MCF 10A (cell line): ENCODE measurements at regions not wholly inside any gene's neighbourhood (a gene's known extent, or its start where the extent isn't known, plus 50 kb on each side); places are given as distances from the start of the nearest gene placed in this dataset.

Experiments
- BruUV-seq: library from RNA; stranded (reverse); fragments of 400-500 nt; replicated peaks from 2 replicates; lab custom pipeline; 2021; lab: Mats Ljungman, UMichigan
- CTCF ChIA-PET: fragments of 300-600 bp; sonication (Branson Sonifier 250); formaldehyde crosslinking; extraction: SDS; loops from one replicate; lab custom pipeline; 2021; ENCODE audit warnings: antibody characterized with exemption, inconsistent platforms; lab: Yijun Ruan, JAX
- POLR2A ChIA-PET: fragments of 300-600, 350-650 bp; sonication (Branson Sonifier 250); formaldehyde crosslinking; extraction: SDS; loops from one replicate; lab custom pipeline; 2020; ENCODE audit warnings: antibody characterized with exemption, inconsistent platforms; lab: Yijun Ruan, JAX
- DNase-seq: peaks from one replicate; pipeline ENCODE4 v3.0.0-alpha.2; 2018; ENCODE audit not compliant: unreplicated experiment
- H3K27ac Mint-ChIP-seq: one replicate; pipeline ENCODE4 v1.8.0; 2022; ENCODE audit warnings: mild to moderate bottlenecking, low read depth, mixed read lengths; ENCODE audit not compliant: unreplicated experiment
- H3K27me3 Mint-ChIP-seq: one replicate; pipeline ENCODE4 v1.8.0; 2022; ENCODE audit warnings: mixed read lengths; ENCODE audit not compliant: insufficient read depth, unreplicated experiment
- H3K36me3 Mint-ChIP-seq: one replicate; pipeline ENCODE4 v1.8.0; 2022; ENCODE audit warnings: mild to moderate bottlenecking, moderate library complexity, mixed read lengths; ENCODE audit not compliant: insufficient read depth, unreplicated experiment
- H3K4me1 Mint-ChIP-seq: one replicate; pipeline ENCODE4 v1.8.0; 2022; ENCODE audit warnings: mixed read lengths; ENCODE audit not compliant: insufficient read depth, unreplicated experiment
- H3K4me3 Mint-ChIP-seq: one replicate; pipeline ENCODE4 v1.8.0; 2022; ENCODE audit warnings: mild to moderate bottlenecking, moderate library complexity, mixed read lengths; ENCODE audit not compliant: unreplicated experiment
- H3K9me3 Mint-ChIP-seq: one replicate; pipeline ENCODE4 v1.8.0; 2022; ENCODE audit warnings: mixed read lengths; ENCODE audit not compliant: unreplicated experiment
- intact Hi-C: fragments of 100-400 bp; cut with micrococcal nuclease; formaldehyde crosslinking; loops from 2 replicates; pipeline ENCODE4 v1.14.1; 2022
- TF ChIP-seq, protein P1 (sequence below): fragments of 200-600 bp; IDR thresholded peaks from one replicate; pipeline ENCODE4 v1.8.0; 2022; ENCODE audit warnings: antibody characterized with exemption, mild to moderate bottlenecking; ENCODE audit not compliant: unreplicated experiment

DNA sequence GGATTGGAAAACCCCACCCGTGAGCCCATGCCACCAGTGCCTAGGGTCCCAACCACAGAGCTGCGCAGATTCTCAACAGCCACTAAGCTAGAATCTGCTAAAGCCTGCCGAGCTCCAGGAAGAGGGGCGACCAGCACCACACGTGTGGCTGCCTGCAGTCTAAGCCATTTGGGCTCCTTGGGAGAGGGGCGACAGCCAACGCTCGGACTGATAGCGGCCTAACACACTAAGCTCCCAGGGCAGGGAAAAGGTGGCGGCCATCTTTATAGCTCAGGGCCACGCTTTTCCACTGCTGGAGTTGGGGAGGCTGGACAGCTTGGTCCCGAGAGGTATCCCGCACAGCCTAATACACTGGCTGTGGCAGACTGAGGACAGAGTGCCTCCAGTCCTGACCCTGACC lies 631.8 kb downstream of the CETN3 start:
- H3K27ac Mint-ChIP-seq: no peak overlapping the region
- ChIA-PET POLR2A (no interaction called here), CTCF (no interaction called here)
- no peak for DNase-seq
- peaks cover 42% of the 10 kb centered on the region for H3K9me3 Mint-ChIP-seq
- intact Hi-C loops: no loop called here
- no peaks in the 10 kb centered on the region for H3K36me3 Mint-ChIP-seq
- TF ChIP-seq, protein P1, sequence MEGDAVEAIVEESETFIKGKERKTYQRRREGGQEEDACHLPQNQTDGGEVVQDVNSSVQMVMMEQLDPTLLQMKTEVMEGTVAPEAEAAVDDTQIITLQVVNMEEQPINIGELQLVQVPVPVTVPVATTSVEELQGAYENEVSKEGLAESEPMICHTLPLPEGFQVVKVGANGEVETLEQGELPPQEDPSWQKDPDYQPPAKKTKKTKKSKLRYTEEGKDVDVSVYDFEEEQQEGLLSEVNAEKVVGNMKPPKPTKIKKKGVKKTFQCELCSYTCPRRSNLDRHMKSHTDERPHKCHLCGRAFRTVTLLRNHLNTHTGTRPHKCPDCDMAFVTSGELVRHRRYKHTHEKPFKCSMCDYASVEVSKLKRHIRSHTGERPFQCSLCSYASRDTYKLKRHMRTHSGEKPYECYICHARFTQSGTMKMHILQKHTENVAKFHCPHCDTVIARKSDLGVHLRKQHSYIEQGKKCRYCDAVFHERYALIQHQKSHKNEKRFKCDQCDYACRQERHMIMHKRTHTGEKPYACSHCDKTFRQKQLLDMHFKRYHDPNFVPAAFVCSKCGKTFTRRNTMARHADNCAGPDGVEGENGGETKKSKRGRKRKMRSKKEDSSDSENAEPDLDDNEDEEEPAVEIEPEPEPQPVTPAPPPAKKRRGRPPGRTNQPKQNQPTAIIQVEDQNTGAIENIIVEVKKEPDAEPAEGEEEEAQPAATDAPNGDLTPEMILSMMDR: no peak
- no peak overlapping the region for H3K4me3 Mint-ChIP-seq
- no TSS peak for BruUV-seq
- no peaks in the 10 kb centered on the region for H3K27me3 Mint-ChIP-seq
- H3K4me1 Mint-ChIP-seq: no peaks in the 10 kb centered on the region

DNA sequence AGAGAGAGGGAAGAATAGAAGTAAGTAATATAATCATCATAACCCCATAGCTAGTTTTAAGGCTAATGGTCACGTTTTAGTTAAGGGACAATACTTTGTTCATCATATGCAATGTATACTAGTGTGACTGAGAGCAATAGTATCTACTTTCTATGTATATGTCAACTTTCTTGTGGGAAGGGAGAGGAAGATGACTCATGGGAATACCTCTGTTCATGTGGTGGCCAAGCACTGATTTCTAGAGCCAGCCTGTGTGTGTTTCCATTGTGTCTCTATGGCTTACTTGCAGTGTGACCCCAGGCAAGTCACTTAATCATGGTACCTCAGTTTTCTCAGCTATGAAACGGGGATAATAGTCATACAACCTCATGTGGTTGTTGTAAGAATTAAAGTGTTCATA lies 639.6 kb downstream of the CETN3 start:
- TF ChIP-seq, protein P1: no peak
- intact Hi-C loops: no loop called here
- Mint-ChIP-seq H3K4me1 (no peaks in the 10 kb centered on the region), H3K9me3 (no peaks in the 10 kb centered on the region), H3K27ac (no peak overlapping the region), H3K36me3 (no peaks in the 10 kb centered on the region), H3K4me3 (no peak overlapping the region), H3K27me3 (no peaks in the 10 kb centered on the region)
- BruUV-seq: no TSS peak
- CTCF ChIA-PET: interaction anchor here (0.8 kb wide), 1 partner anchor 16 kb away, joined by 5 read pairs; no protein-coding TSS in a partner anchor
- POLR2A ChIA-PET: no interaction called here
- peak; percentile 43 for DNase-seq

DNA sequence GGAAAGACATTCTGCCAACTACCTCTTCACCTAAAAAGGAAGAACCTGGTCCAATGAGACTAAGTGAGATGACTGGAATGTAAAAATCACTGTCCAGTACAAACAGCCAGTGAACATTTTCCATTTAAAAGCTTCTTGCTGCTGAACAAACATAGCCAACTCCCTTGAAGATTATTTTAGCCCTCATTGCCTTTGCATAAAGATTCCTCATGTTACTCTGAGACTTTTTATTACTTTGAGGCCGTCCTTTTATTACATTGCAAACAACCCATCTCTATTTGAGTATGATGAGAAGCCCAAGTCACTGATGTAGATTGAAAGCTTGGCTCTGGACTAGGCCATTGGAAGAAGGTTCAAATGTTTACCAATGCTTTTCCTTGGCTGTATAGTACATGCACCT lies 649.8 kb downstream of the CETN3 start:
- POLR2A ChIA-PET: no interaction called here
- no peak overlapping the region for H3K4me3 Mint-ChIP-seq
- H3K9me3 Mint-ChIP-seq: peaks cover 7% of the 10 kb centered on the region
- no peaks in the 10 kb centered on the region for H3K27me3 Mint-ChIP-seq
- no peak for DNase-seq
- H3K27ac Mint-ChIP-seq: no peak overlapping the region
- BruUV-seq: no TSS peak
- TF ChIP-seq, protein P1: no peak
- intact Hi-C loops: no loop called here
- H3K4me1 Mint-ChIP-seq: no peaks in the 10 kb centered on the region
- H3K36me3 Mint-ChIP-seq: no peaks in the 10 kb centered on the region
- CTCF ChIA-PET: no interaction called here

DNA sequence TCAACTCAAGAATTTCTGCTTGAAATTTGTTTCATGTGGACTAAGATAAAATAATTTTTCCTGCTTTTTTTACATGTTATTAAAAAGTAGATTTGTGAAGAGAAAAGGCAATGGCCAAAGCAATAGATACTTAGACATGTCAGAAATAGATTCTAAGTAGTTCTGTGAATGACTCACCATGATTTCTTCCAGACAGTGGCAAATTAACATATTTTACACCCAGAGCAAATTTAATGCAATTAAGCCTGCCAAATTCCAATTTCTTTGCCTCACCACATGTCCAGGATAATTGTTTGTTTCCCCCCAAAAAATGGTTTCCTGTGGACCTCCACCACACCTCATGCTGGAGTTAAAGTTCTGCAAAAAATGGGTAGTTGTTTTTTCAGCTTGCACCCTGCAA lies 651.4 kb downstream of the CETN3 start:
- Mint-ChIP-seq H3K9me3 (peaks cover 7% of the 10 kb centered on the region), H3K4me1 (no peaks in the 10 kb centered on the region), H3K27me3 (no peaks in the 10 kb centered on the region), H3K4me3 (no peak overlapping the region), H3K27ac (no peak overlapping the region), H3K36me3 (no peaks in the 10 kb centered on the region)
- no peak for DNase-seq
- ChIA-PET CTCF (interaction anchor here (0.6 kb wide), 1 partner anchor 29 kb away, joined by 3 read pairs; no protein-coding TSS in a partner anchor), POLR2A (no interaction called here)
- intact Hi-C loops: no loop called here
- BruUV-seq: no TSS peak
- TF ChIP-seq, protein P1: no peak
